Tibial nerve (tissue), 3 donors: ENCODE measurements at regions not wholly inside any gene's neighbourhood (a gene's known extent, or its start where the extent isn't known, plus 50 kb on each side); places are given as distances from the start of the nearest gene placed in this dataset.

Experiments
- POLR2A ChIP-seq, 2 donors: fragments of 450-650 bp; IDR thresholded peaks; one replicate each; pipeline ENCODE4 v1.6.1; 2017; ENCODE audit warnings: antibody characterized with exemption in 2 of 2, mild to moderate bottlenecking in 2 of 2, moderate library complexity in 2 of 2
- TF ChIP-seq, protein P1 (sequence below), 5 experiments: fragments of 200-600 bp in 3 of 5; fragments of 450-650 bp in 2 of 5; sonication (generic) in 3 of 5; IDR thresholded peaks; one replicate each; pipeline ENCODE4 v1.5.1; 2016 to 2019; ENCODE audit warnings: antibody characterized with exemption in 5 of 5, mild to moderate bottlenecking in 3 of 5, moderate library complexity in 2 of 5

DNA sequence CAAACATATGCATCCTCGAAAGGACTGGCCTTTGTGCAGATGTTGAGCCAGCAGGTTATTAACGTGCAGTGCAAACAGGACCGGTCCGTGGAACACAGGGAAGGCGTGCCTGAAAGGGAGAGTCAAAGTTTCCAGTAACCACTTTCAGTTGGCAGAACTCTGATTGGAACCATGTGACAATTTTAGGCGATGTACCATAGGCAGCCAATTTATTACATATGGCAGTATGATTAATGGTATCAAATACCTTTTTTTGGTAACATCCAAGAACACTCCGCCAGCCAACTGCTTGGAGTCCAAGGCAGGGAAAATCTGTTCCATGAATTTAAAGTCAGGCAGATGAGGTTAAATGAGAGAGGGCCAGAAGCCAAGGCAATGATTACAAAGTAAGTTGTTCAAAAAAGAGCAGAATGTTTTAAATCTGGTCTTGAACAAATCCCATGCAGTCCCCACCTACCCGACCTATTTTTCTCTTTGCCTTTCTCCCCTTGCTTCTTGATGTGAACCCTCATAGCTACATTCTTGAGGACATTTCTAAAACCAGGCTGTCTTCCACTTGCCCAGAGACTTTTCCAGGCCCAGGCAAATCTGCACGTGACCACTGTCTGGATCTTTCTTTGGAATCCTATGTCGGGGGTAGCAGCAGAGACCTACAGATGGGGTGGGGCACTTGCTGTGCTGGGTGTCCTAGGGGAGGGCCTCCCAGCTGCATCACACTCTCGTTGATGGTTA is 351.7 kb downstream of the HRH4 start:
- no peak for TF ChIP-seq POLR2A (IDR thresholded peaks at IDR 0.05)
- TF ChIP-seq, protein P1, sequence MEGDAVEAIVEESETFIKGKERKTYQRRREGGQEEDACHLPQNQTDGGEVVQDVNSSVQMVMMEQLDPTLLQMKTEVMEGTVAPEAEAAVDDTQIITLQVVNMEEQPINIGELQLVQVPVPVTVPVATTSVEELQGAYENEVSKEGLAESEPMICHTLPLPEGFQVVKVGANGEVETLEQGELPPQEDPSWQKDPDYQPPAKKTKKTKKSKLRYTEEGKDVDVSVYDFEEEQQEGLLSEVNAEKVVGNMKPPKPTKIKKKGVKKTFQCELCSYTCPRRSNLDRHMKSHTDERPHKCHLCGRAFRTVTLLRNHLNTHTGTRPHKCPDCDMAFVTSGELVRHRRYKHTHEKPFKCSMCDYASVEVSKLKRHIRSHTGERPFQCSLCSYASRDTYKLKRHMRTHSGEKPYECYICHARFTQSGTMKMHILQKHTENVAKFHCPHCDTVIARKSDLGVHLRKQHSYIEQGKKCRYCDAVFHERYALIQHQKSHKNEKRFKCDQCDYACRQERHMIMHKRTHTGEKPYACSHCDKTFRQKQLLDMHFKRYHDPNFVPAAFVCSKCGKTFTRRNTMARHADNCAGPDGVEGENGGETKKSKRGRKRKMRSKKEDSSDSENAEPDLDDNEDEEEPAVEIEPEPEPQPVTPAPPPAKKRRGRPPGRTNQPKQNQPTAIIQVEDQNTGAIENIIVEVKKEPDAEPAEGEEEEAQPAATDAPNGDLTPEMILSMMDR (IDR thresholded peaks at IDR 0.05): no peak
